MM.1S (cell line): ENCODE measurements at regions not wholly inside any gene's neighbourhood (a gene's known extent, or its start where the extent isn't known, plus 50 kb on each side); places are given as distances from the start of the nearest gene placed in this dataset.

Experiments
- DNase-seq: peaks from one replicate; pipeline ENCODE4 v3.0.0-alpha.2; 2015
- H2AFZ ChIP-seq: fragments of 300-600 bp; sonication (generic); 2 replicates; pipeline ENCODE4 v1.6.0; 2016; ENCODE audit warnings: antibody characterized with exemption, low read length
- H3F3A ChIP-seq: fragments of 300-600 bp; sonication (generic); 2 replicates; pipeline ENCODE4 v1.6.1; 2016; ENCODE audit warnings: mild to moderate bottlenecking, antibody characterized with exemption, low read length, moderate library complexity, mixed read lengths; ENCODE audit not compliant: insufficient read depth
- H3K27ac ChIP-seq: fragments of 300-600 bp; sonication (generic); 2 replicates; pipeline ENCODE4 v1.5.1; 2016; ENCODE audit warnings: mild to moderate bottlenecking, low read length
- H3K27me3 ChIP-seq: fragments of 300-600 bp; sonication (generic); replicated peaks from 2 replicates; pipeline ENCODE4 v1.6.0; 2016; ENCODE audit warnings: low read length; ENCODE audit not compliant: insufficient read depth
- H3K36me3 ChIP-seq: fragments of 300-600 bp; sonication (generic); replicated peaks from 2 replicates; pipeline ENCODE4 v1.6.1; 2016; ENCODE audit warnings: mild to moderate bottlenecking, low read length, mixed read lengths; ENCODE audit not compliant: insufficient read depth
- H3K4me1 ChIP-seq: fragments of 300-600 bp; sonication (generic); 2 replicates; pipeline ENCODE4 v1.6.1; 2016; ENCODE audit warnings: low read length, mixed read lengths
- H3K4me2 ChIP-seq: fragments of 300-600 bp; sonication (generic); 2 replicates; pipeline ENCODE4 v1.6.0; 2016; ENCODE audit warnings: low read depth, low read length
- H3K4me3 ChIP-seq: fragments of 300-600 bp; sonication (generic); 2 replicates; pipeline ENCODE4 v1.5.1; 2016; ENCODE audit warnings: low read length, mixed read lengths
- H3K79me2 ChIP-seq: fragments of 300-600 bp; sonication (generic); 2 replicates; pipeline ENCODE4 v1.6.1; 2016; ENCODE audit warnings: mixed run types, low read length, mixed read lengths
- H3K9ac ChIP-seq: fragments of 300-600 bp; sonication (generic); 2 replicates; pipeline ENCODE4 v1.6.1; 2016; ENCODE audit warnings: low read length, mixed read lengths
- H3K9me2 ChIP-seq: fragments of 300-600 bp; sonication (generic); replicated peaks from 2 replicates; pipeline ENCODE4 v1.6.1; 2016; ENCODE audit warnings: mild to moderate bottlenecking, low read length, mixed read lengths; ENCODE audit not compliant: insufficient read depth
- H3K9me3 ChIP-seq: fragments of 300-600 bp; sonication (generic); replicated peaks from 2 replicates; pipeline ENCODE4 v1.6.1; 2016; ENCODE audit warnings: mild to moderate bottlenecking, low read length, mixed read lengths; ENCODE audit not compliant: insufficient read depth
- H4K20me1 ChIP-seq: fragments of 300-600 bp; sonication (generic); 2 replicates; pipeline ENCODE4 v1.6.1; 2016; ENCODE audit warnings: mild to moderate bottlenecking, low read length, moderate library complexity, mixed read lengths; ENCODE audit not compliant: insufficient read depth
- CTCF ChIP-seq: fragments of 300-600 bp; sonication (generic); IDR thresholded peaks from 2 replicates; pipeline ENCODE4 v1.5.1; 2016; ENCODE audit warnings: antibody characterized with exemption, low read length, mixed read lengths
- EZH2 ChIP-seq: fragments of 300-600 bp; sonication (generic); optimal IDR thresholded peaks from 2 replicates; pipeline ENCODE3; 2017; ENCODE audit warnings: low read depth, mild to moderate bottlenecking, antibody characterized with exemption, low read length, mixed read lengths
- EZH2phosphoT487 ChIP-seq: fragments of 300-600 bp; sonication (generic); IDR thresholded peaks from 2 replicates; pipeline ENCODE4 v1.6.1; 2018; ENCODE audit warnings: antibody characterized with exemption, low read length

- Histone ChIP-seq H3F3A (no peaks in the 10 kb centered on the region), H3K36me3 (no peaks in the 10 kb centered on the region), H3K4me1 (no peaks in the 10 kb centered on the region), H3K9me3 (no peaks in the 10 kb centered on the region), H3K9ac (no peak overlapping the region), H3K4me2 (no peak overlapping the region), H3K79me2 (no peaks in the 10 kb centered on the region), H2AFZ (no peak overlapping the region), H4K20me1 (no peaks in the 10 kb centered on the region), H3K27ac (no peak overlapping the region), H3K4me3 (no peak overlapping the region), H3K9me2 (no peaks in the 10 kb centered on the region), H3K27me3 (no peaks in the 10 kb centered on the region)
- TF ChIP-seq EZH2phosphoT487, result no peak
- TF ChIP-seq CTCF, result no peak
- TF ChIP-seq EZH2, result no peak
- no peak for DNase-seq
Observed at GRCh38 chr18:45166836-45167551, 448.3 kb upstream of the SLC14A2 start.

DNA sequence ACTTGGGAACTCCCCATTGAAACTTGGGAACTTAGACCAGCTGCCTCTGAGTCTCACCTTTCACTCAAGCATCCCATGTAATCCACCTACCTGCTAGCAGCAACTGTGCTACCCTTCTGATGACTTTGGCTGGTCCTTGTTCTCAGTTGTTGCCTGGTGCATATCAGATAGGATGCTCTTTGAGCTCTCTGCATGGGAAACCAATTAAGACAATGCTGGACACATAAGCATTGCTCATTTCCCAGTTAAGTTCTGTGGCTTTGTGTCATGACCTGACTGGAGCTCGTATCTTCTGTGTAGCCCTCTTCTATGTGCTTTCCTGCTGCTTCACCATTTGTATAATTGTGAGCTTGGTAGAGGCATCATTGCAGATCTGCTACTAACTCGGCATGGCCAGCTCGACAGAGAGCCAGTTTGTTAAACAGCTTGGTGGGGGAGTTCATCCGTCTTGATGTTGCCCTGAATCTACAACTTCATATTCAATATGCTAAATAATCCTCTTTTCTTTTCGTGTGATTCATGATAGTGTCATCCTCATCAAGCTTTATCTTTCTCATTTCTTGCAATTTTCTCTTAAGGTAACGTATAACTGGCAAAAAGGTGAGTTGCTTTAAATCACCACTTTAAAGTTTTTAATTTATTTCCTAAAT, 447.5 kb upstream of the SLC14A2 start:
- H3K27me3 ChIP-seq, result no peaks in the 10 kb centered on the region
- H3K9me3 ChIP-seq, result no peaks in the 10 kb centered on the region
- no peaks in the 10 kb centered on the region for H3K4me1 ChIP-seq
- no peak overlapping the region for H2AFZ ChIP-seq
- H3K27ac ChIP-seq, result no peak overlapping the region
- TF ChIP-seq EZH2 (no peak), EZH2phosphoT487 (no peak), CTCF (no peak)
- no peaks in the 10 kb centered on the region for H3K79me2 ChIP-seq
- H4K20me1 ChIP-seq, result no peaks in the 10 kb centered on the region
- no peak overlapping the region for H3K4me3 ChIP-seq
- H3F3A ChIP-seq, result no peaks in the 10 kb centered on the region
- no peak overlapping the region for H3K4me2 ChIP-seq
- H3K36me3 ChIP-seq, result no peaks in the 10 kb centered on the region
- DNase-seq, result no peak
- H3K9me2 ChIP-seq, result no peaks in the 10 kb centered on the region
- H3K9ac ChIP-seq, result no peak overlapping the region

GRCh38 chr18:45168866-45169600, 446.2 kb upstream of the SLC14A2 start:
- no peak overlapping the region for H3K9ac ChIP-seq
- no peaks in the 10 kb centered on the region for H3K79me2 ChIP-seq
- H3F3A ChIP-seq, result no peaks in the 10 kb centered on the region
- H4K20me1 ChIP-seq, result no peaks in the 10 kb centered on the region
- H3K27me3 ChIP-seq, result no peaks in the 10 kb centered on the region
- no peaks in the 10 kb centered on the region for H3K36me3 ChIP-seq
- H3K9me3 ChIP-seq, result no peaks in the 10 kb centered on the region
- no peak overlapping the region for H3K4me2 ChIP-seq
- TF ChIP-seq EZH2, result no peak
- no peak for TF ChIP-seq EZH2phosphoT487
- no peak for TF ChIP-seq CTCF
- no peak overlapping the region for H3K4me3 ChIP-seq
- H3K9me2 ChIP-seq, result no peaks in the 10 kb centered on the region
- DNase-seq, result no peak
- H2AFZ ChIP-seq, result no peak overlapping the region
- H3K4me1 ChIP-seq, result no peaks in the 10 kb centered on the region
- H3K27ac ChIP-seq, result no peak overlapping the region
